Parathyroid adenoma (tissue), 2 donors: ENCODE measurements at regions not wholly inside any gene's neighbourhood (a gene's known extent, or its start where the extent isn't known, plus 50 kb on each side); places are given as distances from the start of the nearest gene placed in this dataset.
"Not testable (repeated sequence)": the region's sequence is repeated elsewhere in the genome, so short reads cannot be mapped to it uniquely, and the experiment has no call there.

Experiments used
- H2AFZ ChIP-seq: fragments of 300-600 bp; sonication (generic); one replicate; pipeline ENCODE4 v1.7.0; 2017; ENCODE audit warnings: antibody characterized with exemption, mild to moderate bottlenecking
- H3K27ac ChIP-seq: fragments of 300-600 bp; sonication (generic); one replicate; pipeline ENCODE4 v1.7.0; 2017
- H3K27me3 ChIP-seq: fragments of 300-600 bp; sonication (generic); one replicate; pipeline ENCODE4 v1.7.0; 2017; ENCODE audit warnings: low read length; ENCODE audit not compliant: control insufficient read depth, insufficient read depth
- H3K36me3 ChIP-seq: fragments of 300-600 bp; sonication (generic); one replicate; pipeline ENCODE4 v1.7.0; 2017; ENCODE audit warnings: low read length; ENCODE audit not compliant: control insufficient read depth, insufficient read depth
- H3K4me1 ChIP-seq: fragments of 300-600 bp; sonication (generic); one replicate; pipeline ENCODE4 v1.7.0; 2017; ENCODE audit warnings: control low read depth
- H3K4me2 ChIP-seq: fragments of 300-600 bp; sonication (generic); one replicate; pipeline ENCODE4 v1.7.0; 2017; ENCODE audit warnings: low read length
- H3K4me3 ChIP-seq: fragments of 300-600 bp; sonication (generic); one replicate; pipeline ENCODE4 v1.7.0; 2017; ENCODE audit warnings: low read depth, low read length
- H3K79me2 ChIP-seq: fragments of 300-600 bp; sonication (generic); one replicate; pipeline ENCODE4 v1.7.0; 2017; ENCODE audit warnings: control low read depth
- H3K9ac ChIP-seq: fragments of 300-600 bp; sonication (generic); one replicate; pipeline ENCODE4 v1.7.0; 2017; ENCODE audit warnings: mild to moderate bottlenecking
- H3K9me3 ChIP-seq: fragments of 300-600 bp; sonication (generic); one replicate; pipeline ENCODE4 v1.7.0; 2017; ENCODE audit warnings: low read length; ENCODE audit not compliant: control insufficient read depth
- CTCF ChIP-seq: fragments of 300-600 bp; sonication (generic); IDR thresholded peaks from one replicate; pipeline ENCODE4 v1.7.0; 2017; ENCODE audit warnings: antibody characterized with exemption, mild to moderate bottlenecking
- donor health status: primary hyperparathyroidism.

GRCh38 chr4:163726641-163727040, 232.2 kb downstream of the TMA16 start:
- no peaks in the 10 kb centered on the region for H3K36me3 ChIP-seq
- H3K4me1 ChIP-seq, result no peaks in the 10 kb centered on the region
- H3K4me2 ChIP-seq, result no peak overlapping the region
- H3K27me3 ChIP-seq, result no peaks in the 10 kb centered on the region
- TF ChIP-seq CTCF, result no peak
- H3K9me3 ChIP-seq, result no peaks in the 10 kb centered on the region
- H3K9ac ChIP-seq, result no peak overlapping the region
- H3K27ac ChIP-seq, result no peak overlapping the region
- no peak overlapping the region for H2AFZ ChIP-seq
- no peaks in the 10 kb centered on the region for H3K79me2 ChIP-seq
- H3K4me3 ChIP-seq, result no peak overlapping the region

- H3K4me2 ChIP-seq, result no peak overlapping the region
- H3K9ac ChIP-seq, result no peak overlapping the region
- H3K4me1 ChIP-seq, result no peaks in the 10 kb centered on the region
- no peaks in the 10 kb centered on the region for H3K9me3 ChIP-seq
- H3K79me2 ChIP-seq, result no peaks in the 10 kb centered on the region
- no peaks in the 10 kb centered on the region for H3K36me3 ChIP-seq
- H3K27ac ChIP-seq, result no peak overlapping the region
- no peak overlapping the region for H2AFZ ChIP-seq
- no peak overlapping the region for H3K4me3 ChIP-seq
- H3K27me3 ChIP-seq, result no peaks in the 10 kb centered on the region
- TF ChIP-seq CTCF, result no peak
These were observed 236.6 kb downstream of the TMA16 start for GRCh38 chr4:163731071-163731470.

GRCh38 chr4:163732473-163732872, 238.0 kb downstream of the TMA16 start:
- Histone ChIP-seq H3K9me3 (no peaks in the 10 kb centered on the region), H3K4me3 (no peak overlapping the region), H3K27me3 (no peaks in the 10 kb centered on the region), H3K4me1 (no peaks in the 10 kb centered on the region), H3K79me2 (no peaks in the 10 kb centered on the region), H3K9ac (no peak overlapping the region), H2AFZ (no peak overlapping the region), H3K36me3 (no peaks in the 10 kb centered on the region), H3K27ac (no peak overlapping the region), H3K4me2 (no peak overlapping the region)
- TF ChIP-seq CTCF, result no peak

GRCh38 chr4:163736876-163737275, 242.4 kb downstream of the TMA16 start:
- no peak for TF ChIP-seq CTCF
- Histone ChIP-seq H3K9me3 (no peaks in the 10 kb centered on the region), H3K4me3 (no peak overlapping the region), H3K4me2 (no peak overlapping the region), H2AFZ (no peak overlapping the region), H3K79me2 (no peaks in the 10 kb centered on the region), H3K9ac (no peak overlapping the region), H3K4me1 (no peaks in the 10 kb centered on the region), H3K27ac (no peak overlapping the region), H3K36me3 (no peaks in the 10 kb centered on the region), H3K27me3 (no peaks in the 10 kb centered on the region)

- H3K27ac ChIP-seq, H3K4me2 ChIP-seq, H3K36me3 ChIP-seq, H3K27me3 ChIP-seq, H3K79me2 ChIP-seq, H3K9ac ChIP-seq, H3K9me3 ChIP-seq, H2AFZ ChIP-seq, H3K4me1 ChIP-seq, H3K4me3 ChIP-seq: not testable (repeated sequence)
These were observed 243.4 kb downstream of the TMA16 start for GRCh38 chr4:163737846-163738245.
